Lower lobe of right lung (tissue), 2 donors: ENCODE measurements at regions not wholly inside any gene's neighbourhood (a gene's known extent, or its start where the extent isn't known, plus 50 kb on each side); places are given as distances from the start of the nearest gene placed in this dataset.

ENCODE experiments used
- ATAC-seq, 2 donors: fragments of 200-7000 bp; cut with Tn5 transposase; one replicate each; pipeline ENCODE4 v1.9.1; 2020 to 2022; ENCODE audit warnings: mild to moderate bottlenecking in 2 of 2, moderate library complexity in 2 of 2
- DNase-seq: peaks from one replicate; pipeline ENCODE4 v3.0.0-alpha.2; 2020
- H3K27ac ChIP-seq: fragments of 200-600 bp; one replicate; pipeline ENCODE4 v1.8.0; 2022
- H3K27me3 ChIP-seq: fragments of 200-600 bp; one replicate; pipeline ENCODE4 v1.8.0; 2022; ENCODE audit warnings: low read depth
- H3K36me3 ChIP-seq: fragments of 200-600 bp; one replicate; pipeline ENCODE4 v1.8.0; 2022; ENCODE audit warnings: mild to moderate bottlenecking
- H3K4me1 ChIP-seq: fragments of 200-600 bp; one replicate; pipeline ENCODE4 v1.8.0; 2022
- H3K4me3 ChIP-seq: fragments of 200-600 bp; one replicate; pipeline ENCODE4 v1.8.0; 2022; ENCODE audit warnings: mild to moderate bottlenecking
- H3K9me3 ChIP-seq: fragments of 200-600 bp; one replicate; pipeline ENCODE4 v1.8.0; 2022
- intact Hi-C: fragments of 100-400 bp; cut with DNase I; formaldehyde crosslinking; loops from one replicate; pipeline ENCODE4 v1.11.0; 2022
- TF ChIP-seq, protein P1 (sequence below): fragments of 200-600 bp; IDR thresholded peaks from one replicate; pipeline ENCODE4 v1.8.0; 2022; ENCODE audit warnings: antibody characterized with exemption, mild to moderate bottlenecking
- donor health status: DM: no; HTN: yes; CAD: no; lungs with severe emphysema.

DNA sequence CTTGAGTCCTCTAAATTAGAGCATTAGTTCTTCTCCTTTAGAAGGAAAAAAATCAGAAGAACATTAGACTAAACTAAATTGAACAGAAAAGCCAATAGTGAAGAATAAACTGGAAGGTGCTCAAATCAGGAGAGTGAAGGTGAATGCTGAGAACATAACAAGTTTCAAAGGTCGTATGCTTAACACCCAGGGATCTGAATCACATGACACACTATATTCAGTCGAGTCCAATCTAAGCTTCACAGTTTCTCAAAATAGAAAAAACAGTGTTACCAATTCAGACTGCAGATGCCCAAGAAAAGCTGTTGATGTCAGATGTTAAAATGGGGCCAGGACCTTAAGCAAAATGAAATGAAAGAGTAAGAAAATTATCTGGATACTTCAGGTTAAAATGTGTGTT is 614.5 kb downstream of the EFNA5 start:
- Histone ChIP-seq H3K4me1 (no peaks in the 10 kb centered on the region), H3K36me3 (no peaks in the 10 kb centered on the region), H3K27ac (no peak overlapping the region), H3K4me3 (no peak overlapping the region), H3K9me3 (no peaks in the 10 kb centered on the region), H3K27me3 (no peaks in the 10 kb centered on the region)
- no peak for DNase-seq
- ATAC-seq, result no peak
- TF ChIP-seq, protein P1, sequence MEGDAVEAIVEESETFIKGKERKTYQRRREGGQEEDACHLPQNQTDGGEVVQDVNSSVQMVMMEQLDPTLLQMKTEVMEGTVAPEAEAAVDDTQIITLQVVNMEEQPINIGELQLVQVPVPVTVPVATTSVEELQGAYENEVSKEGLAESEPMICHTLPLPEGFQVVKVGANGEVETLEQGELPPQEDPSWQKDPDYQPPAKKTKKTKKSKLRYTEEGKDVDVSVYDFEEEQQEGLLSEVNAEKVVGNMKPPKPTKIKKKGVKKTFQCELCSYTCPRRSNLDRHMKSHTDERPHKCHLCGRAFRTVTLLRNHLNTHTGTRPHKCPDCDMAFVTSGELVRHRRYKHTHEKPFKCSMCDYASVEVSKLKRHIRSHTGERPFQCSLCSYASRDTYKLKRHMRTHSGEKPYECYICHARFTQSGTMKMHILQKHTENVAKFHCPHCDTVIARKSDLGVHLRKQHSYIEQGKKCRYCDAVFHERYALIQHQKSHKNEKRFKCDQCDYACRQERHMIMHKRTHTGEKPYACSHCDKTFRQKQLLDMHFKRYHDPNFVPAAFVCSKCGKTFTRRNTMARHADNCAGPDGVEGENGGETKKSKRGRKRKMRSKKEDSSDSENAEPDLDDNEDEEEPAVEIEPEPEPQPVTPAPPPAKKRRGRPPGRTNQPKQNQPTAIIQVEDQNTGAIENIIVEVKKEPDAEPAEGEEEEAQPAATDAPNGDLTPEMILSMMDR, result no peak
- intact Hi-C loops, result no loop called here

- DNase-seq, result no peak
- no peak for ATAC-seq
- Histone ChIP-seq H3K27me3 (no peaks in the 10 kb centered on the region), H3K4me3 (no peak overlapping the region), H3K27ac (no peak overlapping the region), H3K4me1 (no peaks in the 10 kb centered on the region), H3K9me3 (no peaks in the 10 kb centered on the region), H3K36me3 (no peaks in the 10 kb centered on the region)
- intact Hi-C loops, result no loop called here
- TF ChIP-seq, protein P1, result no peak
Measured at GRCh38 chr5:107047048-107047447, 623.7 kb downstream of the EFNA5 start.

DNA sequence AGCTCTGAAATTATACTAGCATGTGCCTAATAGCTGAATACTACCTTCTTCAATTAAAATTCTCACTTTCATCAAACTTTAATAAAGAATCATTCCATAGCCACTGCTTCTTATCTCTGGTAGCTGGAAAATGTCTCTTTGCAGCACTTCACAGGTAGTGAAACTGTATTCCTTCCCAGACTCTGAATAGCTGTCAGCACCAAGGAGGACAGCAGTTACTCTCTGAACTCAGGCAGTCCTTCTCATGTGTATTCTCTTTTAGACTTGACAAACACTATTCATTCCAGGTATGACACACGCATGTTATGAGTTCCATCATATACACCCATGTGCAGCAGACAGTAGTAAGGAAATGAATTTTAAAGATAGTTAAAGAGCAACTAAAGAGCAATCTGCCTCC is 627.1 kb downstream of the EFNA5 start:
- no peaks in the 10 kb centered on the region for H3K36me3 ChIP-seq
- intact Hi-C loops, result no loop called here
- no peaks in the 10 kb centered on the region for H3K9me3 ChIP-seq
- no peak overlapping the region for H3K4me3 ChIP-seq
- TF ChIP-seq, protein P1, result no peak
- ATAC-seq, result no peak
- no peak overlapping the region for H3K27ac ChIP-seq
- H3K4me1 ChIP-seq, result no peaks in the 10 kb centered on the region
- no peak for DNase-seq
- no peaks in the 10 kb centered on the region for H3K27me3 ChIP-seq

DNA sequence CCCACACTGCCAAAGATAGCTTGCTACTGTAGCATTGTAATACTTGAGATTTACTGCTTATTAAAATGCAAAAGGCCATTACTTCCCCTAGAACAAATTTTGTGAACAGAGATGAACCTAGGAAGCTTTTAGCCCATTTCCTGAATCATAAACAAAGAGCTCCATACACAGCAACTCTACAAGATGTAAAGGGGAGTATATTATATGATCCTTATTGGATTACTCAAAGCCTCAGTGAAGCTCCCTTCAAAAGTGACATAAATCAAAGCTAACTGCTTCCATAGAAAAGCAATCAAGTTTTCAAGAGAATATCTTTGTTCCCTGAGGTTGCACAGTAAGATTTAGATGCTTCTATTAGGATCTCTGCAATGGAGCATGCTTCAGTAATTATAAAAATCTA is 629.8 kb downstream of the EFNA5 start:
- no peak overlapping the region for H3K4me3 ChIP-seq
- H3K9me3 ChIP-seq, result no peaks in the 10 kb centered on the region
- DNase-seq, result no peak
- intact Hi-C loops, result no loop called here
- H3K36me3 ChIP-seq, result no peaks in the 10 kb centered on the region
- TF ChIP-seq, protein P1, result no peak
- no peak for ATAC-seq
- H3K27ac ChIP-seq, result no peak overlapping the region
- no peaks in the 10 kb centered on the region for H3K27me3 ChIP-seq
- no peaks in the 10 kb centered on the region for H3K4me1 ChIP-seq

GRCh38 chr5:107032629-107033028 is 638.1 kb downstream of the EFNA5 start:
- H3K27me3 ChIP-seq, result no peaks in the 10 kb centered on the region
- H3K27ac ChIP-seq, result no peak overlapping the region
- no peaks in the 10 kb centered on the region for H3K9me3 ChIP-seq
- H3K4me3 ChIP-seq, result no peak overlapping the region
- intact Hi-C loops, result no loop called here
- TF ChIP-seq, protein P1, result no peak
- H3K36me3 ChIP-seq, result no peaks in the 10 kb centered on the region
- DNase-seq, result no peak
- H3K4me1 ChIP-seq, result no peaks in the 10 kb centered on the region
- no peak for ATAC-seq

GRCh38 chr5:107028938-107029337 is 641.8 kb downstream of the EFNA5 start:
- DNase-seq (no peak), ATAC-seq (no peak)
- intact Hi-C loops, result no loop called here
- Histone ChIP-seq H3K27ac (no peak overlapping the region), H3K9me3 (no peaks in the 10 kb centered on the region), H3K4me3 (no peak overlapping the region), H3K36me3 (no peaks in the 10 kb centered on the region), H3K4me1 (no peaks in the 10 kb centered on the region), H3K27me3 (no peaks in the 10 kb centered on the region)
- TF ChIP-seq, protein P1, result no peak
